AG04449 (cell line): ENCODE measurements at regions not wholly inside any gene's neighbourhood (a gene's known extent, or its start where the extent isn't known, plus 50 kb on each side); places are given as distances from the start of the nearest gene placed in this dataset.

ENCODE experiments used
- CTCF ChIA-PET: fragments of 350-600 bp; formaldehyde crosslinking; extraction: SDS; loops from one replicate; lab custom pipeline; 2021; ENCODE audit warnings: antibody characterized with exemption; lab: Yijun Ruan, JAX
- POLR2A ChIA-PET: fragments of 400-600, 350-600 bp; formaldehyde crosslinking; extraction: SDS; loops from one replicate; lab custom pipeline; 2020; ENCODE audit warnings: antibody characterized with exemption, inconsistent platforms; lab: Yijun Ruan, JAX
- DNase-seq: peaks from one replicate; pipeline ENCODE4 v3.0.0-alpha.2; 2010; ENCODE audit warnings: low read depth, low spot score
- H3K4me3 ChIP-seq: 2 replicates; pipeline ENCODE4 v1.5.1; 2011; ENCODE audit warnings: low read depth, mild to moderate bottlenecking, control low read depth, low read length
- CTCF ChIP-seq: IDR thresholded peaks from one replicate; pipeline ENCODE4 v1.5.1; 2011; ENCODE audit warnings: mild to moderate bottlenecking, moderate library complexity, low read length, control low read depth, inconsistent platforms; ENCODE audit not compliant: insufficient read depth; ENCODE audit errors: missing control alignments

GRCh38 chr11:28757725-28758515 lies 649.7 kb downstream of the METTL15 start:
- no peak overlapping the region for H3K4me3 ChIP-seq
- TF ChIP-seq CTCF, result no peak
- POLR2A ChIA-PET, result interaction anchor here (0.7 to 1.9 kb wide), 7 partner anchors 10 to 1058 kb away, joined by 3 to 6 read pairs (median 3); partner anchors contain the start of gene BDNF
- CTCF ChIA-PET, result interaction anchor here (1.4 to 1.5 kb wide), 4 partner anchors 10 to 402 kb away, joined by 4 to 6 read pairs (median 4); no protein-coding TSS in a partner anchor
- peak; percentile 89 for DNase-seq

GRCh38 chr11:28756977-28757376 lies 648.8 kb downstream of the METTL15 start:
- CTCF ChIA-PET, result interaction anchor here (1.4 kb wide), 2 partner anchors 82 to 403 kb away, joined by 4 to 6 read pairs; no protein-coding TSS in a partner anchor
- POLR2A ChIA-PET, result interaction anchor here (0.8 to 1.9 kb wide), 5 partner anchors 11 to 1057 kb away, joined by 3 to 6 read pairs (median 4); partner anchors contain the start of gene BDNF
- peak; percentile 88 for DNase-seq
- TF ChIP-seq CTCF, result no peak
- H3K4me3 ChIP-seq, result no peak overlapping the region

GRCh38 chr11:28743061-28743550 lies 634.9 kb downstream of the METTL15 start:
- no peak for DNase-seq

GRCh38 chr11:28739489-28740280 lies 631.5 kb downstream of the METTL15 start:
- H3K4me3 ChIP-seq, result no peak overlapping the region
- DNase-seq, result no peak
- TF ChIP-seq CTCF, result no peak
- CTCF ChIA-PET, result interaction anchor here (0.6 to 1.0 kb wide), 2 partner anchors 11 to 577 kb away, joined by 3 read pairs; no protein-coding TSS in a partner anchor
- POLR2A ChIA-PET, result no interaction called here

More at GRCh38 chr11:28743061-28743550, 634.9 kb downstream of the METTL15 start:
- ChIA-PET CTCF (no interaction called here), POLR2A (no interaction called here)
- no peak overlapping the region for H3K4me3 ChIP-seq
- no peak for TF ChIP-seq CTCF

- no peak for DNase-seq
- ChIA-PET CTCF (interaction anchor here (1.2 to 1.5 kb wide), 3 partner anchors 39 to 65 kb away, joined by 3 to 7 read pairs (median 5); no protein-coding TSS in a partner anchor), POLR2A (no interaction called here)
- no peak for TF ChIP-seq CTCF
- no peak overlapping the region for H3K4me3 ChIP-seq
Observed at GRCh38 chr11:28738549-28738948, 630.4 kb downstream of the METTL15 start.
